Panc1 (cell line): ENCODE measurements at regions not wholly inside any gene's neighbourhood (a gene's known extent, or its start where the extent isn't known, plus 50 kb on each side); places are given as distances from the start of the nearest gene placed in this dataset.

ENCODE experiments used
- ATAC-seq: fragments of 200-7000 bp; cut with Tn5 transposase; 2 replicates; pipeline ENCODE4 v1.9.1; 2020; ENCODE audit warnings: mild to moderate bottlenecking, moderate library complexity
- BruUV-seq: library from RNA; stranded (reverse); fragments of 400-500 nt; replicated peaks from 2 replicates; lab custom pipeline; 2021; lab: Mats Ljungman, UMichigan
- CTCF ChIA-PET: fragments of 300-600 bp; sonication (Branson Sonifier 250); formaldehyde crosslinking; loops from one replicate; lab custom pipeline; 2022; ENCODE audit warnings: antibody characterized with exemption; lab: Charles Lee
- POLR2A ChIA-PET: fragments of 300-600 bp; sonication (Branson Sonifier 250); formaldehyde crosslinking; loops from one replicate; lab custom pipeline; 2022; ENCODE audit warnings: antibody characterized with exemption; lab: Charles Lee
- DNase-seq: peaks from one replicate; pipeline ENCODE4 v3.0.0-alpha.2; 2010; ENCODE audit warnings: low read depth, low spot score
- H3K27ac ChIP-seq: 2 replicates; pipeline ENCODE4 v1.5.1; 2011; ENCODE audit warnings: mild to moderate bottlenecking, low read length, inconsistent platforms
- H3K27me3 ChIP-seq: fragments of 200-500 bp; sonication (Bioruptor generic); 2 replicates; pipeline ENCODE4 v1.6.0; 2014; ENCODE audit warnings: low read length, inconsistent platforms; ENCODE audit not compliant: control insufficient read depth, insufficient read depth
- H3K36me3 ChIP-seq: fragments of 200-500 bp; sonication (Bioruptor generic); 2 replicates; pipeline ENCODE4 v1.5.1; 2014; ENCODE audit warnings: inconsistent platforms, mild to moderate bottlenecking, low read length, moderate library complexity; ENCODE audit not compliant: control insufficient read depth, insufficient read depth
- H3K4me1 ChIP-seq: 2 replicates; pipeline ENCODE4 v1.5.1; 2011; ENCODE audit warnings: inconsistent platforms, mild to moderate bottlenecking, low read length, moderate library complexity; ENCODE audit not compliant: control insufficient read depth, insufficient read depth
- H3K4me3 ChIP-seq, 2 experiments: 2 replicates each; pipeline ENCODE4 v1.5.1; 2011 to 2012; ENCODE audit warnings: low read depth in 2 of 2, low read length in 2 of 2, mild to moderate bottlenecking in 2 of 2, inconsistent platforms in 1 of 2, moderate library complexity in 1 of 2
- H3K9me3 ChIP-seq: fragments of 200-500 bp; sonication (Bioruptor generic); 2 replicates; pipeline ENCODE4 v1.5.1; 2014; ENCODE audit warnings: low read depth, mild to moderate bottlenecking, inconsistent platforms, low read length, moderate library complexity; ENCODE audit not compliant: control insufficient read depth, insufficient read depth
- POLR2AphosphoS5 ChIP-seq: IDR thresholded peaks from 2 replicates; pipeline ENCODE4 v1.6.1; 2012; ENCODE audit warnings: mild to moderate bottlenecking, low read depth, low read length, moderate library complexity
- REST ChIP-seq, 2 experiments: IDR thresholded peaks; 2 replicates each; pipeline ENCODE4 v1.6.1; 2011 to 2012; ENCODE audit warnings: low read depth in 2 of 2, control low read depth in 1 of 2, low read length in 1 of 2, mild to moderate bottlenecking in 1 of 2, moderate library complexity in 1 of 2; ENCODE audit not compliant: insufficient read depth in 1 of 2
- SIN3A ChIP-seq: IDR thresholded peaks from 2 replicates; pipeline ENCODE4 v1.6.1; 2012; ENCODE audit warnings: low read depth, mild to moderate bottlenecking, low read length, moderate library complexity, borderline replicate concordance; ENCODE audit not compliant: insufficient read depth
- TCF7L2 ChIP-seq: IDR thresholded peaks from 2 replicates; pipeline ENCODE4 v1.6.1; 2011; ENCODE audit warnings: mild to moderate bottlenecking, low read depth, low read length, inconsistent platforms
- in situ Hi-C: cut with HindIII; loops from 2 replicates; pipeline ENCODE4 v1.10.0; 2016; ENCODE audit warnings: low sequenced_read_pairs, low pct_unique_long_range_greater_than_20kb
- intact Hi-C: fragments of 100-400 bp; cut with micrococcal nuclease; formaldehyde crosslinking; loops from one replicate; pipeline ENCODE4 v1.10.0; 2022; ENCODE audit not compliant: unreplicated experiment

GRCh38 chr7:93048136-93048930 is 69.4 kb downstream of the SAMD9 start:
- H3K4me1 ChIP-seq, result peaks cover 27% of the 10 kb centered on the region
- CTCF ChIA-PET, result no interaction called here
- no peaks in the 10 kb centered on the region for H3K9me3 ChIP-seq
- in situ Hi-C loops (no loop called here), intact Hi-C loops (no loop called here)
- no TSS peak for BruUV-seq
- no peaks in the 10 kb centered on the region for H3K27me3 ChIP-seq
- H3K4me3 ChIP-seq, result no peak overlapping the region
- TF ChIP-seq POLR2AphosphoS5, result no peak
- TF ChIP-seq REST (IDR thresholded peaks at IDR 0.05; ENCODE audit: insufficient read depth in 1 of 2, low read depth in 2 of 2, low read length in 1 of 2), result no peak
- TF ChIP-seq TCF7L2, result no peak
- H3K27ac ChIP-seq, result peak overlapping the region; percentile 69
- POLR2A ChIA-PET, result no interaction called here
- DNase-seq, result no peak
- no peak for ATAC-seq
- no peaks in the 10 kb centered on the region for H3K36me3 ChIP-seq

GRCh38 chr7:93047514-93048099 is 70.2 kb downstream of the SAMD9 start:
- intact Hi-C loops, result no loop called here
- TF ChIP-seq SIN3A, result no peak
- no peak for TF ChIP-seq TCF7L2
- TF ChIP-seq REST (IDR thresholded peaks at IDR 0.05; ENCODE audit: insufficient read depth in 1 of 2, low read depth in 2 of 2, low read length in 1 of 2), result no peak
- CTCF ChIA-PET, result no interaction called here
- Histone ChIP-seq H3K4me1 (peaks cover 25% of the 10 kb centered on the region), H3K36me3 (no peaks in the 10 kb centered on the region), H3K4me3 (no peak overlapping the region), H3K27ac (peak overlapping the region; percentile 69), H3K9me3 (no peaks in the 10 kb centered on the region), H3K27me3 (no peaks in the 10 kb centered on the region)
- in situ Hi-C loops, result no loop called here
- BruUV-seq, result no TSS peak
- ATAC-seq (no peak), DNase-seq (no peak)
- POLR2A ChIA-PET, result no interaction called here
